Activated T-cell treated with anti-CD3 and anti-CD28 coated beads, Interleukin-2, amount 50 U/mL, for 1 hour (primary cell): ENCODE measurements at regions not wholly inside any gene's neighbourhood (a gene's known extent, or its start where the extent isn't known, plus 50 kb on each side); places are given as distances from the start of the nearest gene placed in this dataset.

Experiments
- DNase-seq: peaks from one replicate; pipeline ENCODE4 v3.0.0-alpha.2; 2020

GRCh38 chr12:45674181-45674977 is 55.1 kb upstream of the ARID2 start:
- DNase-seq, result no peak

- no peak for DNase-seq
Observed at GRCh38 chr12:45675534-45675933, 54.0 kb upstream of the ARID2 start.
